ENCODE measurements at regions not wholly inside any gene's neighbourhood (a gene's known extent, or its start where the extent isn't known, plus 50 kb on each side); places are given as distances from the start of the nearest gene placed in this dataset.

GRCh38 chr12:65566751-65567150 lies 257.5 kb upstream of the HMGA2 start:
- Histone ChIP-seq H3K9me2 (ENCODE audit: insufficient read depth) (no peaks in the 10 kb centered on the region), H3K79me2 (ENCODE audit: insufficient read depth, low read length) (no peaks in the 10 kb centered on the region), H3K36me3 (ENCODE audit: control insufficient read depth in 1 of 2, insufficient read depth in 2 of 2, low read length in 2 of 2) (peaks cover 0 to 18% of the 10 kb centered on the region in 2 experiments; a peak in 1 of 4 replicates), H3K4me1 (ENCODE audit: control insufficient read depth in 1 of 2, insufficient read depth in 2 of 2, low read length in 2 of 2) (peaks cover 23 to 50% of the 10 kb centered on the region in 2 experiments), H4K20me1 (ENCODE audit: insufficient read depth) (no peaks in the 10 kb centered on the region), H2AFZ (ENCODE audit: low read depth, low read length, poor library complexity, severe bottlenecking) (no peak overlapping the region), H3K4me3 (replicated peaks in 1 of 2; ENCODE audit: low read depth in 1 of 2, low read length in 2 of 2) (no peak overlapping the region), H3K27me3 (ENCODE audit: insufficient read depth, low read length) (no peaks in the 10 kb centered on the region), H3K27ac (ENCODE audit: low read depth, low read length) (peak overlapping the region; percentile 55; the same call in 1 of the 2 replicates), H3K9ac (ENCODE audit: low read length) (no peak overlapping the region), H3K4me2 (ENCODE audit: low read length) (no peak overlapping the region), H3K9me3 (ENCODE audit: control insufficient read depth in 1 of 2, insufficient read depth in 1 of 2, low read depth in 1 of 2, low read length in 2 of 2) (no peaks in the 10 kb centered on the region; a peak in 1 of 4 replicates)
- DNase-seq (ENCODE audit: low read depth, low spot score) (no peak), ATAC-seq (no peak)
- POLR2A ChIA-PET, result interaction anchor here (1.7 kb wide), 1 partner anchor 258 kb away, joined by 4 read pairs; the partner anchor contains the start of gene HMGA2
- CTCF ChIA-PET, result interaction anchor here (2.9 kb wide), 1 partner anchor 10 kb away, joined by 18 read pairs; no protein-coding TSS in a partner anchor
- TF ChIP-seq ZBTB33 (IDR thresholded peaks at IDR 0.05; ENCODE audit: extremely low read depth, insufficient replicate concordance, low read length) (no peak), MAX (IDR thresholded peaks at IDR 0.05) (no peak), SIN3A (IDR thresholded peaks at IDR 0.05; ENCODE audit: low read depth) (no peak), CBX3 (IDR thresholded peaks at IDR 0.05; ENCODE audit: low read depth) (no peak), JUND (IDR thresholded peaks at IDR 0.05) (no peak), CEBPB (IDR thresholded peaks at IDR 0.05; ENCODE audit: low read depth) (no peak), EZH2phosphoT487 (IDR thresholded peaks at IDR 0.05; ENCODE audit: borderline replicate concordance) (no peak), POLR2A (IDR thresholded peaks at IDR 0.05; ENCODE audit: borderline replicate concordance, extremely low read depth, insufficient read depth, insufficient read length) (no peak)
- no TSS peak for BruUV-seq (replicated peaks)
- RAD21 ChIA-PET (ENCODE audit: low non-redundant PET in 1 of 2, low total read pairs in 2 of 2, uncharacterized antibody in 2 of 2, unreplicated experiment in 2 of 2), result no interaction called here
- intact Hi-C loops (cut with micrococcal nuclease), result no loop called here

- no peak overlapping the region for H3K4me3 ChIP-seq (replicated peaks in 1 of 2; ENCODE audit: low read depth in 1 of 2, low read length in 2 of 2)
- H4K20me1 ChIP-seq (ENCODE audit: insufficient read depth), result no peaks in the 10 kb centered on the region
- no peaks in the 10 kb centered on the region for H3K79me2 ChIP-seq (ENCODE audit: insufficient read depth, low read length)
- no peak overlapping the region for H3K27ac ChIP-seq (ENCODE audit: low read depth, low read length)
- no peaks in the 10 kb centered on the region for H3K27me3 ChIP-seq (ENCODE audit: insufficient read depth, low read length)
- no peak overlapping the region for H3K9ac ChIP-seq (ENCODE audit: low read length)
- peaks cover 0 to 18% of the 10 kb centered on the region in 2 experiments; a peak in 1 of 4 replicates for H3K36me3 ChIP-seq (ENCODE audit: control insufficient read depth in 1 of 2, insufficient read depth in 2 of 2, low read length in 2 of 2)
- H3K9me3 ChIP-seq (ENCODE audit: control insufficient read depth in 1 of 2, insufficient read depth in 1 of 2, low read depth in 1 of 2, low read length in 2 of 2), result no peaks in the 10 kb centered on the region; a peak in 1 of 4 replicates
- no peak overlapping the region for H3K4me2 ChIP-seq (ENCODE audit: low read length)
- RAD21 ChIA-PET (ENCODE audit: low non-redundant PET in 1 of 2, low total read pairs in 2 of 2, uncharacterized antibody in 2 of 2, unreplicated experiment in 2 of 2), result no interaction called here
- DNase-seq (ENCODE audit: low read depth, low spot score) (no peak), ATAC-seq (no peak)
- no peak for TF ChIP-seq JUND (IDR thresholded peaks at IDR 0.05)
- no peak for TF ChIP-seq POLR2AphosphoS5 (IDR thresholded peaks at IDR 0.05; ENCODE audit: low read depth, low read length)
- TF ChIP-seq REST (IDR thresholded peaks at IDR 0.05; ENCODE audit: low read depth), result no peak
- no peak for TF ChIP-seq ZNF274 (IDR thresholded peaks at IDR 0.05; ENCODE audit: low read depth, low read length)
- H3K4me1 ChIP-seq (ENCODE audit: control insufficient read depth in 1 of 2, insufficient read depth in 2 of 2, low read length in 2 of 2), result peaks cover 23 to 40% of the 10 kb centered on the region in 2 experiments
- no peaks in the 10 kb centered on the region for H3K9me2 ChIP-seq (ENCODE audit: insufficient read depth)
- no TSS peak for BruUV-seq (replicated peaks)
- CTCF ChIA-PET, result no interaction called here
- intact Hi-C loops (cut with micrococcal nuclease), result no loop called here
- no peak overlapping the region for H2AFZ ChIP-seq (ENCODE audit: low read depth, low read length, poor library complexity, severe bottlenecking)
- POLR2A ChIA-PET, result no interaction called here
Observed at GRCh38 chr12:65567820-65568219, 256.5 kb upstream of the HMGA2 start.

All from HCT116 (cell line).